MCF 10A (cell line): ENCODE measurements at regions not wholly inside any gene's neighbourhood (a gene's known extent, or its start where the extent isn't known, plus 50 kb on each side); places are given as distances from the start of the nearest gene placed in this dataset.
"Not testable (repeated sequence)": the region's sequence is repeated elsewhere in the genome, so short reads cannot be mapped to it uniquely, and the experiment has no call there.

ENCODE experiments used
- BruUV-seq: library from RNA; stranded (reverse); fragments of 400-500 nt; replicated peaks from 2 replicates; lab custom pipeline; 2021; lab: Mats Ljungman, UMichigan
- CTCF ChIA-PET: fragments of 300-600 bp; sonication (Branson Sonifier 250); formaldehyde crosslinking; extraction: SDS; loops from one replicate; lab custom pipeline; 2021; ENCODE audit warnings: antibody characterized with exemption, inconsistent platforms; lab: Yijun Ruan, JAX
- POLR2A ChIA-PET: fragments of 300-600, 350-650 bp; sonication (Branson Sonifier 250); formaldehyde crosslinking; extraction: SDS; loops from one replicate; lab custom pipeline; 2020; ENCODE audit warnings: antibody characterized with exemption, inconsistent platforms; lab: Yijun Ruan, JAX
- DNase-seq: peaks from one replicate; pipeline ENCODE4 v3.0.0-alpha.2; 2018; ENCODE audit not compliant: unreplicated experiment
- H3K27ac Mint-ChIP-seq: one replicate; pipeline ENCODE4 v1.8.0; 2022; ENCODE audit warnings: mild to moderate bottlenecking, low read depth, mixed read lengths; ENCODE audit not compliant: unreplicated experiment
- H3K27me3 Mint-ChIP-seq: one replicate; pipeline ENCODE4 v1.8.0; 2022; ENCODE audit warnings: mixed read lengths; ENCODE audit not compliant: insufficient read depth, unreplicated experiment
- H3K36me3 Mint-ChIP-seq: one replicate; pipeline ENCODE4 v1.8.0; 2022; ENCODE audit warnings: mild to moderate bottlenecking, moderate library complexity, mixed read lengths; ENCODE audit not compliant: insufficient read depth, unreplicated experiment
- H3K4me1 Mint-ChIP-seq: one replicate; pipeline ENCODE4 v1.8.0; 2022; ENCODE audit warnings: mixed read lengths; ENCODE audit not compliant: insufficient read depth, unreplicated experiment
- H3K4me3 Mint-ChIP-seq: one replicate; pipeline ENCODE4 v1.8.0; 2022; ENCODE audit warnings: mild to moderate bottlenecking, moderate library complexity, mixed read lengths; ENCODE audit not compliant: unreplicated experiment
- H3K9me3 Mint-ChIP-seq: one replicate; pipeline ENCODE4 v1.8.0; 2022; ENCODE audit warnings: mixed read lengths; ENCODE audit not compliant: unreplicated experiment
- intact Hi-C: fragments of 100-400 bp; cut with micrococcal nuclease; formaldehyde crosslinking; loops from 2 replicates; pipeline ENCODE4 v1.14.1; 2022

- H3K4me3 Mint-ChIP-seq, H3K27me3 Mint-ChIP-seq, intact Hi-C loops, H3K27ac Mint-ChIP-seq, BruUV-seq, H3K9me3 Mint-ChIP-seq, H3K4me1 Mint-ChIP-seq, CTCF ChIA-PET, POLR2A ChIA-PET, H3K36me3 Mint-ChIP-seq: not testable (repeated sequence)
- peak; percentile 4 for DNase-seq
These were observed 54.9 kb upstream of the NBPF12 start for GRCh38 chr1:146883190-146883589.

GRCh38 chr1:146881096-146881495 is 57.0 kb upstream of the NBPF12 start:
- H3K4me1 Mint-ChIP-seq, CTCF ChIA-PET, DNase-seq, BruUV-seq, H3K36me3 Mint-ChIP-seq, H3K27ac Mint-ChIP-seq, H3K9me3 Mint-ChIP-seq, H3K4me3 Mint-ChIP-seq, H3K27me3 Mint-ChIP-seq, POLR2A ChIA-PET, intact Hi-C loops: not testable (repeated sequence)

- H3K27me3 Mint-ChIP-seq, H3K36me3 Mint-ChIP-seq, H3K9me3 Mint-ChIP-seq, H3K27ac Mint-ChIP-seq, CTCF ChIA-PET, intact Hi-C loops, H3K4me1 Mint-ChIP-seq, DNase-seq, POLR2A ChIA-PET, H3K4me3 Mint-ChIP-seq, BruUV-seq: not testable (repeated sequence)
These were observed 74.3 kb upstream of the NBPF12 start for GRCh38 chr1:146863799-146864319.

- H3K4me1 Mint-ChIP-seq, H3K27ac Mint-ChIP-seq, H3K9me3 Mint-ChIP-seq, CTCF ChIA-PET, DNase-seq, H3K36me3 Mint-ChIP-seq, intact Hi-C loops, H3K27me3 Mint-ChIP-seq, POLR2A ChIA-PET, H3K4me3 Mint-ChIP-seq, BruUV-seq: not testable (repeated sequence)
These were observed 85.0 kb upstream of the NBPF12 start for GRCh38 chr1:146853147-146853546.

- POLR2A ChIA-PET, intact Hi-C loops, H3K4me1 Mint-ChIP-seq, H3K27me3 Mint-ChIP-seq, H3K9me3 Mint-ChIP-seq, H3K36me3 Mint-ChIP-seq, H3K4me3 Mint-ChIP-seq, BruUV-seq, CTCF ChIA-PET, H3K27ac Mint-ChIP-seq, DNase-seq: not testable (repeated sequence)
These were observed 87.7 kb upstream of the NBPF12 start for GRCh38 chr1:146850352-146850889.

- H3K27ac Mint-ChIP-seq, H3K27me3 Mint-ChIP-seq, POLR2A ChIA-PET, H3K4me1 Mint-ChIP-seq, H3K36me3 Mint-ChIP-seq, H3K9me3 Mint-ChIP-seq, DNase-seq, H3K4me3 Mint-ChIP-seq, CTCF ChIA-PET, BruUV-seq, intact Hi-C loops: not testable (repeated sequence)
These were observed 99.4 kb upstream of the NBPF12 start for GRCh38 chr1:146838725-146839124.

- DNase-seq, POLR2A ChIA-PET, H3K27me3 Mint-ChIP-seq, H3K27ac Mint-ChIP-seq, CTCF ChIA-PET, H3K4me1 Mint-ChIP-seq, H3K4me3 Mint-ChIP-seq, BruUV-seq, H3K9me3 Mint-ChIP-seq, intact Hi-C loops, H3K36me3 Mint-ChIP-seq: not testable (repeated sequence)
These were observed 111.2 kb upstream of the NBPF12 start for GRCh38 chr1:146826957-146827356.

- H3K36me3 Mint-ChIP-seq, POLR2A ChIA-PET, CTCF ChIA-PET, BruUV-seq, H3K27me3 Mint-ChIP-seq, intact Hi-C loops, H3K4me3 Mint-ChIP-seq, H3K4me1 Mint-ChIP-seq, H3K9me3 Mint-ChIP-seq, H3K27ac Mint-ChIP-seq, DNase-seq: not testable (repeated sequence)
These were observed 143.9 kb upstream of the NBPF12 start for GRCh38 chr1:146794236-146794635.

GRCh38 chr1:146792725-146793124 is 145.4 kb upstream of the NBPF12 start:
- CTCF ChIA-PET, H3K4me3 Mint-ChIP-seq, H3K9me3 Mint-ChIP-seq, H3K4me1 Mint-ChIP-seq, BruUV-seq, intact Hi-C loops, POLR2A ChIA-PET, H3K36me3 Mint-ChIP-seq, H3K27ac Mint-ChIP-seq, H3K27me3 Mint-ChIP-seq: not testable (repeated sequence)
- DNase-seq: peak; percentile 60
